ENCODE measurements at regions not wholly inside any gene's neighbourhood (a gene's known extent, or its start where the extent isn't known, plus 50 kb on each side); places are given as distances from the start of the nearest gene placed in this dataset.

DNA sequence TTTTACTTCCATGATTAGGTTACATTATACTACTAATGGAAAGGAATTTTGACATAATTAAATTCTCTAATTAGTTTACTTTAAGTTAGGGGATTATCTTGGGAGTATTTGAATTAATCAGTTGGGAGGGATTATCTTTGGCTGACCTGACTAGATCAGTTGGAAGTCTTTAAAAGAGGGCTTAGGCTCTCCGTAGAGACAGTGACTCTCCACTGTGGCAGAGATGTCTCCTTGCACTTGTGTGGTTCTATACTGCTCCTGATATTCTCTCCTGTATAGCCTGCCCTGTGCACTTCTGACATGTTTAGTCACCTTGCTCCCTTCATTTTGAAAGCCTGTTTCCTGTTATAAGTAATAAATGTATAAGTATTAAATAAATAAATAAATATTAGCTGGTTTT lies 1612.3 kb upstream of the PRR20A start:
- TF ChIP-seq EZH2 (IDR thresholded peaks at IDR 0.05; ENCODE audit: low read length, unreplicated experiment) (no peak), EZH2phosphoT487 (IDR thresholded peaks at IDR 0.05; ENCODE audit: borderline replicate concordance, low read length) (no peak)
- TF ChIP-seq, protein P1, sequence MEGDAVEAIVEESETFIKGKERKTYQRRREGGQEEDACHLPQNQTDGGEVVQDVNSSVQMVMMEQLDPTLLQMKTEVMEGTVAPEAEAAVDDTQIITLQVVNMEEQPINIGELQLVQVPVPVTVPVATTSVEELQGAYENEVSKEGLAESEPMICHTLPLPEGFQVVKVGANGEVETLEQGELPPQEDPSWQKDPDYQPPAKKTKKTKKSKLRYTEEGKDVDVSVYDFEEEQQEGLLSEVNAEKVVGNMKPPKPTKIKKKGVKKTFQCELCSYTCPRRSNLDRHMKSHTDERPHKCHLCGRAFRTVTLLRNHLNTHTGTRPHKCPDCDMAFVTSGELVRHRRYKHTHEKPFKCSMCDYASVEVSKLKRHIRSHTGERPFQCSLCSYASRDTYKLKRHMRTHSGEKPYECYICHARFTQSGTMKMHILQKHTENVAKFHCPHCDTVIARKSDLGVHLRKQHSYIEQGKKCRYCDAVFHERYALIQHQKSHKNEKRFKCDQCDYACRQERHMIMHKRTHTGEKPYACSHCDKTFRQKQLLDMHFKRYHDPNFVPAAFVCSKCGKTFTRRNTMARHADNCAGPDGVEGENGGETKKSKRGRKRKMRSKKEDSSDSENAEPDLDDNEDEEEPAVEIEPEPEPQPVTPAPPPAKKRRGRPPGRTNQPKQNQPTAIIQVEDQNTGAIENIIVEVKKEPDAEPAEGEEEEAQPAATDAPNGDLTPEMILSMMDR (conservative IDR thresholded peaks at IDR 0.05; ENCODE audit: low read depth, low read length) = no peak

All from PC-3 (cell line).